GDM1 (cell line): ENCODE measurements at regions not wholly inside any gene's neighbourhood (a gene's known extent, or its start where the extent isn't known, plus 50 kb on each side); places are given as distances from the start of the nearest gene placed in this dataset.

Source experiments
- DNase-seq: peaks from one replicate; lab custom pipeline; 2025; lab: John Stamatoyannopoulos, UW

DNA sequence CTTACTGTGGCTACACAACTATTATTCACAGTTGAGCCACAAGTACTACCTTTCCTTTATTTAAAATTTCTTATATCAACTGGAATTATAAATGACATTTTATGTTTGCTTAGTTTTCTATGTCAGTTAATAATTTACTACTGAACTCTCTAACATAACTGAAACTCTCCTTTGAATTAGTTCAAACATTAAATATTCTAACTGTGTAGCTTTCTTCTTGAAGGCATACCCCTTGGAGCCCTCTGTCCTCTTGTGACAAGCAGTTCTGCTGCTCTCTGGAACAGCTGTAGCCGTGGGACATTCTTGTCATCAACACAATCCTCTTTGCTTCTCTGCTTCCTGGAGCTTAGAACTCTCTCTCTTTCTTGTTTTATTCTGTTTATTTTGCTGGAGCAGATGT, 244.8 kb downstream of the NHLRC3 start:
- no peak for DNase-seq

DNA sequence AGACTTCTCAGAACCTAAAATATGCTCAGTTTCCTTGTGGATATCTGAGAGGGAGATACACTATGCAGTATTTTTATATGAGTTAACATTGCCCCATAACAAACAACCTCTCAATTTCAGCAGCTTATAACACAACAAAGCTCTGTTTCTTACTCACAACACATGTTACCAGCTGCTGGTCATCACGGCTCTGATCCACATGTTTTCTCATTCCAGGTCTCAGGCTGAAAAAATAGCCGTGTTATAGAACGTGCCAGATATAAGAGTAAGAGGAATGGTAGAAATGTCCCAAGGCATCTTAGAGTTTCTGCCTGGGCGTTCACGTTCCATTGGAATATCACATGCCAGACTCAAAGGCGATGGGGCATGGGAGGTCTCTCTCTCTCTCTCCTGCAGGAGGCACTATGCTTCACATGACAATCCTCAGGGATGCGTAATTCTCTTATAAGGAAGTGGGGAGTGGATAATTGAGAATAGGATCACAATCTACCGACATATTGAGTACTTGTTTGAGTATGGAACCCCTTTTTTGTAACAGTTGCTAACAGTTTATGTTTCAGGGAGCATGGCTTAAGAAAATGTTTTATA, 246.6 kb downstream of the NHLRC3 start:
- no peak for DNase-seq
